Spleen (tissue), 7 donors: ENCODE measurements at regions not wholly inside any gene's neighbourhood (a gene's known extent, or its start where the extent isn't known, plus 50 kb on each side); places are given as distances from the start of the nearest gene placed in this dataset.

Experiments used
- CTCF ChIP-seq, 11 experiments: fragments of 200-600 bp in 7 of 11; fragments of 450-650 bp in 4 of 11; sonication (generic) in 4 of 11; IDR thresholded peaks in 8 of 11; conservative IDR thresholded peaks in 3 of 11; 1 replicate in 7 of 11; 2 replicates in 4 of 11; pipeline versions ENCODE4 v1.4.0 to v1.8.0; 2016 to 2021; ENCODE audit warnings: antibody characterized with exemption in 11 of 11, inconsistent platforms in 4 of 11, mild to moderate bottlenecking in 1 of 11
- POLR2AphosphoS5 ChIP-seq, 3 donors: sonication (generic); formaldehyde crosslinking; IDR thresholded peaks; one replicate each; pipeline ENCODE4 v1.5.1; 2017; ENCODE audit warnings: antibody characterized with exemption in 3 of 3
- donor health status: DM: no; HTN: no; CAD: no; lungs with moderate emphysema.
- donor health status: DM: no; HTN: no; CAD: no.
- donor health status: DM: no; HTN: no; CAD: no.

GRCh38 chr6:1070085-1070521, 241.8 kb upstream of the FOXQ1 start:
- TF ChIP-seq POLR2AphosphoS5 (IDR thresholded peaks at IDR 0.05) (no peak), CTCF (IDR thresholded peaks at IDR 0.05 in 8 of 11, conservative IDR thresholded peaks at IDR 0.05 in 3 of 11) (no peak)
